Glomerular visceral epithelial cell (primary cell): ENCODE measurements at regions not wholly inside any gene's neighbourhood (a gene's known extent, or its start where the extent isn't known, plus 50 kb on each side); places are given as distances from the start of the nearest gene placed in this dataset.

ENCODE experiments used
- DNase-seq: peaks from one replicate; pipeline ENCODE4 v3.0.0-alpha.2; 2016; ENCODE audit errors: extremely low spot score

- no peak for DNase-seq
Measured at GRCh38 chr9:99531313-99531712, 290.4 kb upstream of the NR4A3 start.

- DNase-seq, result no peak
Measured at GRCh38 chr9:99533421-99533820, 288.3 kb upstream of the NR4A3 start.

DNA sequence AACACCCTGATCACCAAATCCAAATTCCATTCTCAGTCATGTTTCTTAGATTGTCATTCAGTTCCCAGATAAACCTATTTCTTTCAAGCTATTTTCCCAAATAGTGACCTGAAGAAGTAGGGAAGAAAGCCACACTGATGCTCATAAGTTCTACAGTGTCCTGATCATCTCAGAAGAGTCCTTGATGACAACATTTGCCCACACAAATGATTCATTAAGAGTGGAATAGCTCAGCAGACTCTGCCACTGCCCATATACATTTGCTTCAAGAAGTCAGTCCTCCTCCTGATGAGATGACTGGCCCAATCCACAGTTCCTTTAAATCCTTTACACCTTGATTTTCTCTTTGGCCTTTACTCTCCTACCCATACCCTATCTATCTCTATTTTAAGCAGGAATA is 283.7 kb upstream of the NR4A3 start:
- DNase-seq, result no peak

DNA sequence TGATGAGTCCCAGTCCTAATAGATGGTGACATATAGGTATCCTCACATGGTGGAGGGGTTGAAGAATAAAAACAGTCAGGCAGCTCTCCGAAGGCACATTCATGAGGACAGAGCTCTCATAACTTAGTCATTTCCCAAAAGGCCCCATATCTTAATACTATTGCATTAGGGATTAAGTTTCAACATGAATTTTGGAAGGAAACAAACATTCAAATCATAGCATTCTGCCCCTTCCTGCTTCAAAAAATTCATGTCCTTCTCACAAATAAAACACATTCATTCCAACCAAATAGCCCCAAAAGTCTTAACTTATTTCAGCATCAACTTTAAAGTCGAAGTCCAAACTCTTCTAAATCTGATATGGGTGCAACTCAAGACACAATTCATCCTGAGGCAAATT is 277.2 kb upstream of the NR4A3 start:
- no peak for DNase-seq

DNA sequence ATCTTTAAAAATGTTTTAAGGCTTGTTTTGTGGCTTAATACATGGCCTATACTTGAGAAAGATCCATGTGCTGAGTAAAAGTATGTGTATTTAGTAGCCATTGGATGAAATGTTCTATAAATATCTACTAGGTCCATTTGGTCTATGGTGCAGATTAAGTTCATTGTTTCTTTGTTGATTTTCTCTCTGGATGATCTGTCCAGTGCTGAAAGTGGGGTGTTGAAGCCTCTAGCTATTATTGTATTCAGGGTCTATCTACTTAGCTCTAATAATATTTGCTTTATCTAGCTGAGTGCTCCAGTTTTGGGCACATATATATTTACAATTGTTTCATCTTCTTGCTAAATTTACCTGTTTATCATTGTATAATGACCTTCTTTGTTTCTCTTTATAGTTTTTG is 272.2 kb upstream of the NR4A3 start:
- DNase-seq, result no peak

DNA sequence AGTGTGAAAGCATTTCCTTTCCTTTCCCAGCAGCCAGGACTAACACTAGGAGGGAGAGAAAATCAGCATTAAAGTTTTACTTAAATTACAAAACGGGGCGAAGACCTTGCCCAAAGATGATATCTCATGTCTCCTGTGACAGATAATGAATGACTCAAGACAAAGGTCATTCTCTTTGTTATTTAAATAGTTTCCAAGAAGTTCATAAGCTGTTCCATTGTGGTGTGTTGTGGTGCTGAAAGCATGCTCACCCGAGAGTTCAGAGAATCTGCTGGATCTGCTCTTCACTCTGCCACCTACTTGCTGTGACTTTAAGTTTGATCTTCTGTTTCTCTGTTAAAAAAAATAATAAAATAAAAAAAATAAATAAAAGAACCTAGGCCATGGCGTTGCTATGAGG is 265.9 kb upstream of the NR4A3 start:
- DNase-seq, result no peak

GRCh38 chr9:99556998-99557397 is 264.7 kb upstream of the NR4A3 start:
- no peak for DNase-seq

- DNase-seq, result no peak
Measured at GRCh38 chr9:99557816-99558215, 263.9 kb upstream of the NR4A3 start.

DNA sequence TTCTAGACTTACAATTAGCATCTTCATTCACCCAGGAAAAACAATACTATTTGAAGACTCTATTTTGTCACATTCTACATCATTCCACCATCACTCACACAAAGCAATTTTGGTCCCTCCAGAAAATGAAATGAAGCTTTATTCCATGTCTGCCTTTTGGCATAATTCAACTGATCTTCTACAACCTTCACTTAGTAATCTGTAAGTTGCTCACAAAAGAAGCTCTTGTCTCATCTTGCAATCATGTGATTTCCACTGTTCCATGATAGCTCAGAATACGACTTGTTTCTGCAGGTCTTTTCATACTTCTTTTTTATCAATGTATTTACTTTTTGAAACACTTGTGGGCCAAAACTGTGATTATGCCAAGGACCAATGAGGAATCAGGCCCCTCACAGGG is 261.9 kb upstream of the NR4A3 start:
- DNase-seq, result no peak

DNA sequence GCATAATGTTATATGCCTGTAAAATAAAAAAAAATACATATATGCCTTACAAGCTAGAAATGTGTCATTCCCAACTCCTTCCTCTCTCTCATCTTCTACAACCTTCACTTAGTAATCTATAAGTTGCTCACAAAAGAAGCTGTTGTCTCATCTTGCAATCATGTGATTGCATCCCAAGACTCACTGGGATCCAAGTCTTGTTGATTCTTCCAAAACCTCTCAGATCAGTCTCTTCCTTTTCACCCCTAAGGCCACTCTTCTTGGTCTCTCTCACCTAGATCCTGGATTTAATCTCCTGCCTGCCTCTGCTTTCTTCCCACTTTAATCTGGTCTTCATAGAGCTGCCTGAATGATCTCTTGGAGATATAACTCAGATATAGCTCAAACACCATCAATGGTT is 261.1 kb upstream of the NR4A3 start:
- no peak for DNase-seq

DNA sequence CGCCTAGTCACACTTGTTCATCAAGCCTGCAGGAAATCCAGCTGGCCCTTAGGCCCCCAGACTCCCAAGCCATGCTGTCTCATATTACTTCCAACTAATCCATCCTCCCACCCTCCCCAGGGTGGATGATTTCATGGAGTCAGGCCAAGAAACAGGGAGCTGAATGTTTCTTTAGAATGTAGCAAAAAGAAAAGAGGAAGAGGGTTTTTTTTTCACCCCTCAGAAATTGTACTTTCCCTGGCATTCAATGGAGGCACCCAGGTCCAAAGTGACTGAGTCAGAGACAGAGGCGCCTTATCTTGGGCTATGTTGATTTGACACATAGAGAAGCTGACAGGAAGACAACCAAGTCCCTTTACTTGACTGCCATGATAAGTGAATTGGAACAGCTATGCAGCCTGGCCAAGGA is 260.2 kb upstream of the NR4A3 start:
- DNase-seq, result no peak

GRCh38 chr9:99561961-99562565 is 259.6 kb upstream of the NR4A3 start:
- DNase-seq, result no peak

DNA sequence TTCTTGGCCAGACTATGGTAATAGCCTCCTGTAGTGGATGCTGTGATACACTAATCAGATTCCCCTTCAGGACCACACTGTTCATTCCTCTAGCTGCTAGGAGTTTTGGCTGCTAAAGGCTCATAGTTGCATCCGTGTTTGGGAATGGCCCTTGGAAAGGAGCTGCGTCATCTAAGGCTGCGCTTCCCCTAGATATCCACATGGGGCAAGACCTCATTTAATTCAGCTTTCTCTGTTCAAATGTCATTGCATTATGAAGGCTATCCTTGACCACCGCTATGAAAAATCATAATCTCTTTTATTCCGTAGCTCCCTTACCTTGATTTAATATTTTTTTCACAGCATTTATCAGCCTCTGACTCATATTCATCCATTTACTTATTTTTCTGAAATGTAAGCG is 258.3 kb upstream of the NR4A3 start:
- DNase-seq, result no peak

DNA sequence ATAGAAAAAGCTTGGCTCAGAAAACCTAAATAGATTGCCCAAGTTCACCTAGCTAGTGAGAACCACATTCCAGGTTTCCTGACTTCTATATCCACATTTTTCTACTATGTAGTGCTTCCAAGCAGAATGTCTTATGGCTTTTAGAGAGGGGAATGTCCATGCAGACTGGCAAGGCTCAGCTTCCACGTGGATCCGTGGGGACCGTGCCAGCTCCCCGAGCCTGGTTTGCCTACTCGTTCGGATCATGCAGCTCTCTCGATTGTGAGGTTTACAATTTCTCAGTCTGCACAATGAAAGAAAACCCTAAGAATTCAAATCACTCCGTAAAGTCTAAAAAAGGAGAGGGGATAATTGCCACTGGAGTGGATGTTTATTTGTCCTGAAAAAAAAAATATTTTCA is 256.5 kb upstream of the NR4A3 start:
- DNase-seq, result no peak

DNA sequence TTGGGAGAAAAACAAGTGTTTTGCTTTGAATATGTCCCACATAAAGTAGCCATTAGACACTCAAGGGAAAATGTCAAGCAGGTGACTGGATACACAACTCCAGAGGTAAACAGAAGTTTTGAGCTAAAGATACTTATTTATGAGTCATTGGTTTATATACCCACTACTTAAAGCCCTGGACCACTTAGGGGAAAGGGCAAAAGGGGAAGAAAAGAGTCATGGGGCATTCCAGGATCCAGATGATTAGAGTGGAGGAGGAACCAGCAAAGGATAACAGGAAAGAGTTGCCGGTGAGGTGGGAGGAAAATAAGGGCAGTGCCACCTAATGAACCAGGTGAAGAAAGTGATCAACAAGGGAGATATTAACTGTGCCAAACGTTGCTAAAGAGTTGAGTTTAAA is 254.2 kb upstream of the NR4A3 start:
- no peak for DNase-seq

DNA sequence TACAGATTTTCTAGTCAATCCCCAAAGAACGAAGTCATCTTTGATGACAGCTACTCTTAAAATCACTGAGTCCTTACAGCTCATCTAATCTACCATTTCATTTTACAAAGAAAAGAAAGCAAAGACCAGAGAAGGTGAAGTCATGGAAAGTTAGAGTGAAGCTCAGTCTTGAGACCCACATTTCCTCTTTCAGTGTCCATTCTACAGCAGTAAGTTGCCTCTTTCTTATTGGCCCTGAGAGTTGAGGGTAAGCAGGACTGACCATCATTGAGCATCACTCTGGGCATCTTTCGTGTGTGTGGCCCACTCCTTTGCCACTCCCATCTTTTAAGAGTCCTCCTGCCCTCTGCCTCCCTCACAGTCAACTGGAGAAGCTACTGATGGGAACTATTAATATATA is 251.8 kb upstream of the NR4A3 start:
- DNase-seq, result no peak

GRCh38 chr9:99572567-99572966 is 249.1 kb upstream of the NR4A3 start:
- DNase-seq, result no peak

DNA sequence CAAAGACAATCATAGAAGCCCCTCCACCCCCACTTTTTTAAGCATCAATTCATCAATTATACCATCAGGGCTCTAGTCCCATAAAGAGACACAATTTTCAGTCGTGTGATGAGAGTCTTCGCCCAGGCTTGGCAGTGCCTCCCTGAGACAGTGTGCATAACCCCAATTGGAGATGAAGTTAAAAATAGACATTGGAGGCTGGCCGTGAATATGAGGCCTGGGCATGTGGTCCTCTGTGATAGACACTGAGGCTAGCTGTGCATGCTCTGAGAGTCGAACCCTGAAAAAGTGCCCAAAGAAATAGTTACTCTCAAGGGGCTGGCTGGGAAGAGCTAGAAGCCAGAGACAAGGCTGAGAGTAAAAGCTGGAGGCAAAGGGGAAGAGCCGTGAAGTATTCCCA is 248.6 kb upstream of the NR4A3 start:
- DNase-seq, result no peak

- DNase-seq, result no peak
Measured at GRCh38 chr9:99573886-99574285, 247.8 kb upstream of the NR4A3 start.

- no peak for DNase-seq
Measured at GRCh38 chr9:99576002-99576401, 245.7 kb upstream of the NR4A3 start.

- no peak for DNase-seq
Measured at GRCh38 chr9:99576876-99577275, 244.8 kb upstream of the NR4A3 start.

- no peak for DNase-seq
Measured at GRCh38 chr9:99577351-99577750, 244.3 kb upstream of the NR4A3 start.

DNA sequence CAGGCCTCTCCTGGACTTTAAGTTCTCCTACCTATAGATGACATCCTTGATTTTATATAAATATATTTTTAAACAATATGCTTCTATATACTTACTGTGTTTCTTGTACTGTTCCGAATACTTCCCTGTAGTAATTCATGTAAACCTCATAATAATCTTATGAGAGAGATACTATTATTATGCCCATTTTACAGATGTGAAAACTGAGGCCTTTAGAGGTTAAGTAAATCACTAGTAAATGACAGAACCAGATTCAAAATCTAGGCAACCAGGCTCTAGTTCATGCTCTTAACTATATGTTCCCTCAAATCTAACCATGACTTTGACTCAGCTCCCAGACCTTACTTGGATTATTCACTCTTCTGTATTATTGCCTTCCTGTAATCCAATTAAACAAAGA is 243.0 kb upstream of the NR4A3 start:
- no peak for DNase-seq

DNA sequence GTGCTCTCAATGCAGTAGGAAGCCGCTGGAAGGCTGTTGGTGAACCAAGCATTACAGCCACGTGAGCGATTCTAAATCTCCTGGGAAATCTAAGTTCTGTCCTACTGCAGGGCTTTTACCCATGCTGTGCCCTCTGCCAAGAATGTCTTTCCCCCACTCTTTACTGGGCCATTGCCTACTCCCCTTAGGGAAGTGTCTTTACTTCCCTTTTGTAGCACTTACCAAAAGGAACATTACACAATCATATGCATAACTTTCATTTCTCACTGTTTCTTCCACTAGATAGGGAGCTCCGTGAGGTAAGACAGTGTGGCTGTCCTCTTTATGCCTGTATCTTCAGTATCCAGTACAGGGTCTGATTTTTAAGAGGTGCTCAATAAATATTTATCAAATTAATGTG is 241.7 kb upstream of the NR4A3 start:
- no peak for DNase-seq

GRCh38 chr9:99582814-99583213 is 238.9 kb upstream of the NR4A3 start:
- no peak for DNase-seq
